ENCODE measurements at regions not wholly inside any gene's neighbourhood (a gene's known extent, or its start where the extent isn't known, plus 50 kb on each side); places are given as distances from the start of the nearest gene placed in this dataset.

GRCh38 chr12:111276146-111276545, 92.7 kb downstream of the PHETA1 start:
- Mint-ChIP-seq H3K9me3 (peaks cover 27% of the 10 kb centered on the region), H3K4me1 (peaks cover 3% of the 10 kb centered on the region; the same call in 1 of the 2 replicates), H3K27me3 (ENCODE audit: low read depth) (no peaks in the 10 kb centered on the region), H3K36me3 (peaks cover 6% of the 10 kb centered on the region), H3K4me3 (no peak overlapping the region), H3K27ac (no peak overlapping the region)
- no peak for TF ChIP-seq ERG (CRISPR knock-in tag; IDR thresholded peaks at IDR 0.05)
- TF ChIP-seq E2F5 (CRISPR knock-in tag; IDR thresholded peaks at IDR 0.05), result no peak
- no peak for TF ChIP-seq ZNF396 (CRISPR knock-in tag; IDR thresholded peaks at IDR 0.05; ENCODE audit: borderline replicate concordance)
- TF ChIP-seq ZNF671 (CRISPR knock-in tag; IDR thresholded peaks at IDR 0.05), result no peak
- no peak for TF ChIP-seq ZNF532 (CRISPR knock-in tag; IDR thresholded peaks at IDR 0.05; ENCODE audit: borderline replicate concordance)
- TF ChIP-seq GTF2I (CRISPR knock-in tag; conservative IDR thresholded peaks at IDR 0.05), result no peak
- TF ChIP-seq ELF4 (CRISPR knock-in tag; IDR thresholded peaks at IDR 0.05; ENCODE audit: low read depth), result no peak
- no peak for TF ChIP-seq FOXP1 (CRISPR knock-in tag; IDR thresholded peaks at IDR 0.05; ENCODE audit: borderline replicate concordance)
- TF ChIP-seq GRHL2 (CRISPR knock-in tag; IDR thresholded peaks at IDR 0.05; ENCODE audit: insufficient replicate concordance, severe bottlenecking), result no peak
- TF ChIP-seq ZNF232 (CRISPR knock-in tag; IDR thresholded peaks at IDR 0.05), result no peak
- no peak for TF ChIP-seq IRF1 (CRISPR knock-in tag; IDR thresholded peaks at IDR 0.05)
- no peak for TF ChIP-seq TCF7 (CRISPR knock-in tag; IDR thresholded peaks at IDR 0.05; ENCODE audit: low read depth)
- TF ChIP-seq FOXK1 (CRISPR knock-in tag; IDR thresholded peaks at IDR 0.05), result no peak
- TF ChIP-seq SOX15 (CRISPR knock-in tag; IDR thresholded peaks at IDR 0.05), result no peak
- TF ChIP-seq MLX (CRISPR knock-in tag; IDR thresholded peaks at IDR 0.05), result no peak
- no peak for TF ChIP-seq MXD4 (CRISPR knock-in tag; IDR thresholded peaks at IDR 0.05; ENCODE audit: borderline replicate concordance)
- TF ChIP-seq PRDM15 (CRISPR knock-in tag; IDR thresholded peaks at IDR 0.05), result no peak
- no peak for TF ChIP-seq JUN (CRISPR knock-in tag; IDR thresholded peaks at IDR 0.05)
- DNase-seq (ENCODE audit: low spot score) (no peak), ATAC-seq (no peak)
- CTCF ChIA-PET, result interaction anchor here (1.1 to 12.8 kb wide), 4 partner anchors 11 to 270 kb away, joined by 3 to 188 read pairs (median 14); no protein-coding TSS in a partner anchor
- POLR2A ChIA-PET, result no interaction called here
